ENCODE measurements at regions not wholly inside any gene's neighbourhood (a gene's known extent, or its start where the extent isn't known, plus 50 kb on each side); places are given as distances from the start of the nearest gene placed in this dataset.

DNA sequence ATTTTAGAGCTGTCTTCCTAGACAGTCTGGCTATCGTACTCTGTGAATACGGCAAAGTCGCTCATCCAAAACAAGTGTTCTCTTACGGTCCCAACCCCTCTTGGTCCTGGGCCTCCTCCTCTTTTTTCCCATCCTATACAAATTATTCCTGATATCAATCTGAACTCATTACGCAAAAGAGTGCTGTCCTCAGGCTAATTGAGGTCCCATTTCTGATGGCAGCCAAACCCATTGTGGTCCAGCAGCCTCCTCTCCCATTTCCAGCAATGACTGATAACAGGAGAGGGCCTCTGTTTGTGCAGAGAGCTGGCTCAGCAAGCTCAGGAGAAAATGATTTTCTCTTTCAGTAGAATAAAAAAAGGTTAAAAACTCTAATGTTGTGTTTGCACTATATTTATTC, 203.4 kb upstream of the GHITM start:
- POLR2A ChIA-PET: no interaction called here
- no peak for ATAC-seq
- TF ChIP-seq, protein P1, sequence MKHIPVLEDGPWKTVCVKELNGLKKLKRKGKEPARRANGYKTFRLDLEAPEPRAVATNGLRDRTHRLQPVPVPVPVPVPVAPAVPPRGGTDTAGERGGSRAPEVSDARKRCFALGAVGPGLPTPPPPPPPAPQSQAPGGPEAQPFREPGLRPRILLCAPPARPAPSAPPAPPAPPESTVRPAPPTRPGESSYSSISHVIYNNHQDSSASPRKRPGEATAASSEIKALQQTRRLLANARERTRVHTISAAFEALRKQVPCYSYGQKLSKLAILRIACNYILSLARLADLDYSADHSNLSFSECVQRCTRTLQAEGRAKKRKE (CRISPR knock-in tag; IDR thresholded peaks at IDR 0.05; ENCODE audit: low read depth): no peak
- TF ChIP-seq TFCP2L1 (CRISPR knock-in tag; IDR thresholded peaks at IDR 0.05): no peak
- no peak for TF ChIP-seq CBX2 (IDR thresholded peaks at IDR 0.05; ENCODE audit: borderline replicate concordance, low read depth)
- DNase-seq (ENCODE audit: low read depth in 1 of 2, low spot score in 1 of 2): no peak
- 48% methylated on average over 5 of the region's 5 CpGs for WGBS (ENCODE audit: missing lambda C conversion rate)
- CTCF ChIA-PET: interaction anchor here (1.5 kb wide), 1 partner anchor 11 kb away, joined by 4 read pairs; no protein-coding TSS in a partner anchor
- H3K4me1 ChIP-seq: no peaks in the 10 kb centered on the region
- H3K27ac ChIP-seq: no peak overlapping the region
- no peak for FAIRE-seq
- H3K9me3 ChIP-seq: no peaks in the 10 kb centered on the region
- no peak overlapping the region for H3K4me2 ChIP-seq
- H3K4me3 ChIP-seq: no peak overlapping the region

DNA sequence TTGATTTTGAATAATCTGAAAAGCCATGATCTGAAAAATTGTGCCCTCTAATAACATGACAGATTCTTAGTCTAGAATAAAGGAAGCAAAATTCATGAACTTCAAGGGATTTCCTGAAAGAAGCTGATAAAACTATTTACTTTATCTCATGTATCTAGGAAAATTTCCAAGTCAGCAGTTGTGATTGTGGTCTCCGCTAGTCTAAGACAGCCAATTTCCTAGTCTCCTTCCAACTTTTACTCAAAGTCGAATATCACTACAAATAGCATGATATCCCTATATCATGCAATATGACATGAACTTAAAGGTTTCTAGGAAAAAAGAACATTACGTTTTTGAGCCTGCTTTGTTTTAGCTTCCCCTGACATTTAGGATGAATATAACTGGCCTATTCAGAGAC, 202.1 kb upstream of the GHITM start:
- CTCF ChIA-PET: interaction anchor here (1.5 kb wide), 1 partner anchor 10 kb away, joined by 4 read pairs; no protein-coding TSS in a partner anchor
- Histone ChIP-seq H3K9me3 (no peaks in the 10 kb centered on the region), H3K4me2 (no peak overlapping the region), H3K27ac (no peak overlapping the region), H3K4me3 (no peak overlapping the region), H3K4me1 (no peaks in the 10 kb centered on the region)
- POLR2A ChIA-PET: no interaction called here
- DNase-seq (ENCODE audit: low read depth in 1 of 2, low spot score in 1 of 2): no peak
- 21% methylated on average over 3 of the region's 3 CpGs for WGBS (ENCODE audit: missing lambda C conversion rate)
- no peak for TF ChIP-seq POLR2AphosphoS2 (conservative IDR thresholded peaks at IDR 0.05; ENCODE audit: low read length)
- no peak for TF ChIP-seq TP53 (CRISPR knock-in tag; IDR thresholded peaks at IDR 0.05)
- no peak for TF ChIP-seq HOXB13 (CRISPR knock-in tag; IDR thresholded peaks at IDR 0.05; ENCODE audit: low read depth)
- TF ChIP-seq HOXB5 (CRISPR knock-in tag; IDR thresholded peaks at IDR 0.05): no peak
- no peak for TF ChIP-seq EHF (CRISPR knock-in tag; IDR thresholded peaks at IDR 0.05)
- TF ChIP-seq, protein P2, sequence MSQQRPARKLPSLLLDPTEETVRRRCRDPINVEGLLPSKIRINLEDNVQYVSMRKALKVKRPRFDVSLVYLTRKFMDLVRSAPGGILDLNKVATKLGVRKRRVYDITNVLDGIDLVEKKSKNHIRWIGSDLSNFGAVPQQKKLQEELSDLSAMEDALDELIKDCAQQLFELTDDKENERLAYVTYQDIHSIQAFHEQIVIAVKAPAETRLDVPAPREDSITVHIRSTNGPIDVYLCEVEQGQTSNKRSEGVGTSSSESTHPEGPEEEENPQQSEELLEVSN (IDR thresholded peaks at IDR 0.05; ENCODE audit: borderline replicate concordance, low read depth): no peak
- no peak for TF ChIP-seq FOXS1 (CRISPR knock-in tag; IDR thresholded peaks at IDR 0.05)
- TF ChIP-seq RFX5 (IDR thresholded peaks at IDR 0.05): no peak
- no peak for TF ChIP-seq NPAS2 (CRISPR knock-in tag; IDR thresholded peaks at IDR 0.05; ENCODE audit: borderline replicate concordance)
- TF ChIP-seq KDM5A (IDR thresholded peaks at IDR 0.05): no peak
- no peak for TF ChIP-seq FOSL2 (IDR thresholded peaks at IDR 0.05)
- TF ChIP-seq FOSL2 (CRISPR knock-in tag; IDR thresholded peaks at IDR 0.05): no peak
- TF ChIP-seq MAFK (IDR thresholded peaks at IDR 0.05; ENCODE audit: partially characterized antibody): no peak
- TF ChIP-seq SMC3 (IDR thresholded peaks at IDR 0.05): no peak
- TF ChIP-seq, protein P3, sequence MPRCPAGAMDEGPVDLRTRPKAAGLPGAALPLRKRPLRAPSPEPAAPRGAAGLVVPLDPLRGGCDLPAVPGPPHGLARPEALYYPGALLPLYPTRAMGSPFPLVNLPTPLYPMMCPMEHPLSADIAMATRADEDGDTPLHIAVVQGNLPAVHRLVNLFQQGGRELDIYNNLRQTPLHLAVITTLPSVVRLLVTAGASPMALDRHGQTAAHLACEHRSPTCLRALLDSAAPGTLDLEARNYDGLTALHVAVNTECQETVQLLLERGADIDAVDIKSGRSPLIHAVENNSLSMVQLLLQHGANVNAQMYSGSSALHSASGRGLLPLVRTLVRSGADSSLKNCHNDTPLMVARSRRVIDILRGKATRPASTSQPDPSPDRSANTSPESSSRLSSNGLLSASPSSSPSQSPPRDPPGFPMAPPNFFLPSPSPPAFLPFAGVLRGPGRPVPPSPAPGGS (IDR thresholded peaks at IDR 0.05): no peak
- no peak for TF ChIP-seq ZC3H11A (IDR thresholded peaks at IDR 0.05)
- ATAC-seq: no peak
- FAIRE-seq: no peak

DNA sequence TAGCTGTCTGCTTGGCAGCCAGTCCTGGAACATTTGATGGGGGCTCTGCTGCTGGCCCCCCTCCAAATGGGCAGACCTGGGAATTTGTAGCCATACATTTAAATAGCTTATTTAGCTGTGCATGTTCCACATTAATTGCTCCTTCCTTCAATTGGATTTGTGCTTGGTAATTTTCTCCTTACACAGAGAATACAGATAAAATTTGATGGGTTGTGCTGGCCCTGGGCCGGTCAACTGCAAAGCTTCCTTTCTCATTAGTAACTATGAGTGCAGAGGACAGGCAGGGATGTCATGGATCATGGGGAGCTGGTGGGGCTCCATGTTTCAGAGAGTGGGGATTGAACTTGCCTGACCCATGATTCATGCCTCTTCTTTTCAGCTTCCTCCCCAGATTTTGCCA, 201.5 kb upstream of the GHITM start:
- CTCF ChIA-PET: no interaction called here
- ATAC-seq: no peak
- TF ChIP-seq FOSL2 (IDR thresholded peaks at IDR 0.05) (no peak), FOSL2 (CRISPR knock-in tag; IDR thresholded peaks at IDR 0.05) (no peak), RCOR1 (IDR thresholded peaks at IDR 0.05; ENCODE audit: low read depth, low read length) (no peak), RNF2 (IDR thresholded peaks at IDR 0.05; ENCODE audit: borderline replicate concordance, low read depth) (no peak), HEYL (CRISPR knock-in tag; IDR thresholded peaks at IDR 0.05) (no peak), NFE2L2 (conservative IDR thresholded peaks at IDR 0.05; ENCODE audit: low read length) (no peak), FOSB (CRISPR knock-in tag; IDR thresholded peaks at IDR 0.05) (no peak), TFCP2L1 (CRISPR knock-in tag; IDR thresholded peaks at IDR 0.05) (no peak)
- TF ChIP-seq, protein P4, sequence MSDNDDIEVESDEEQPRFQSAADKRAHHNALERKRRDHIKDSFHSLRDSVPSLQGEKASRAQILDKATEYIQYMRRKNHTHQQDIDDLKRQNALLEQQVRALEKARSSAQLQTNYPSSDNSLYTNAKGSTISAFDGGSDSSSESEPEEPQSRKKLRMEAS (IDR thresholded peaks at IDR 0.05): no peak
- POLR2A ChIA-PET: no interaction called here
- Histone ChIP-seq H3K9me3 (no peaks in the 10 kb centered on the region), H3K27ac (no peak overlapping the region), H3K4me3 (no peak overlapping the region), H3K4me1 (no peaks in the 10 kb centered on the region), H3K4me2 (no peak overlapping the region)
- DNase-seq (ENCODE audit: low read depth in 1 of 2, low spot score in 1 of 2): no peak
- no peak for FAIRE-seq
- WGBS (ENCODE audit: missing lambda C conversion rate): 0% methylated on average over 1 of the region's 1 CpG

All from A549 (cell line).